Keratinocyte (primary cell): ENCODE measurements at regions not wholly inside any gene's neighbourhood (a gene's known extent, or its start where the extent isn't known, plus 50 kb on each side); places are given as distances from the start of the nearest gene placed in this dataset.
A peak's percentile ranks its signal among the peaks of the same experiment; 100 is the strongest.

ENCODE experiments used
- DNase-seq: peaks from one replicate; pipeline ENCODE4 v3.0.0-alpha.2; 2011; ENCODE audit warnings: low read depth, missing footprints, low spot score
- FAIRE-seq: peaks from 2 replicates; lab custom pipeline; 2011; peaks lifted over from hg19 to GRCh38; lab: Jason Lieb, UNC
- H2AFZ ChIP-seq: 2 replicates; pipeline ENCODE4 v1.6.0; 2012; ENCODE audit warnings: low read length, control low read depth, inconsistent platforms; ENCODE audit not compliant: control insufficient read depth
- H3K27ac ChIP-seq: 2 replicates; pipeline ENCODE4 v1.5.1; 2011; ENCODE audit warnings: low read length; ENCODE audit not compliant: control insufficient read depth, insufficient read depth
- H3K27me3 ChIP-seq: 3 replicates; pipeline ENCODE4 v1.6.0; 2011; ENCODE audit warnings: low read length; ENCODE audit not compliant: control insufficient read depth, insufficient read depth; ENCODE audit errors: extremely low read depth
- H3K36me3 ChIP-seq, 2 experiments: 2 replicates in 1 of 2; 3 replicates in 1 of 2; pipeline ENCODE4 v1.5.1; 2011; ENCODE audit warnings: low read length in 2 of 2, mild to moderate bottlenecking in 1 of 2; ENCODE audit not compliant: control insufficient read depth in 2 of 2, insufficient read depth in 2 of 2; ENCODE audit errors: extremely low read depth in 1 of 2
- H3K4me1 ChIP-seq: 3 replicates; pipeline ENCODE4 v1.5.1; 2011; ENCODE audit warnings: low read length; ENCODE audit not compliant: control insufficient read depth, insufficient read depth; ENCODE audit errors: extremely low read depth
- H3K4me2 ChIP-seq: 3 replicates; pipeline ENCODE4 v1.6.0; 2011; ENCODE audit warnings: low read depth, low read length; ENCODE audit not compliant: control insufficient read depth, insufficient read depth; ENCODE audit errors: extremely low read depth
- H3K4me3 ChIP-seq, 3 experiments: fragments of 200-600 bp in 1 of 3; sonication (generic) in 1 of 3; 2 replicates in 2 of 3; 3 replicates in 1 of 3; pipeline ENCODE4 v1.5.1; 2011 to 2016; ENCODE audit warnings: low read length in 3 of 3, mild to moderate bottlenecking in 3 of 3, control low read depth in 2 of 3, inconsistent platforms in 1 of 3, low read depth in 1 of 3, mixed read lengths in 1 of 3, mixed run types in 1 of 3, moderate library complexity in 1 of 3; ENCODE audit not compliant: control insufficient read depth in 2 of 3, insufficient read depth in 2 of 3; ENCODE audit errors: extremely low read depth in 1 of 3
- H3K79me2 ChIP-seq: 2 replicates; pipeline ENCODE4 v1.6.0; 2012; ENCODE audit warnings: low read length; ENCODE audit not compliant: control insufficient read depth, insufficient read depth
- H3K9ac ChIP-seq: 3 replicates; pipeline ENCODE4 v1.6.0; 2011; ENCODE audit warnings: low read length; ENCODE audit not compliant: control insufficient read depth, insufficient read depth; ENCODE audit errors: extremely low read depth
- H3K9me1 ChIP-seq: 3 replicates; pipeline ENCODE4 v1.6.0; 2011; ENCODE audit warnings: low read length; ENCODE audit not compliant: control insufficient read depth, insufficient read depth; ENCODE audit errors: extremely low read depth
- H3K9me3 ChIP-seq: 2 replicates; pipeline ENCODE4 v1.5.1; 2012; ENCODE audit warnings: low read depth, low read length; ENCODE audit not compliant: control insufficient read depth
- H4K20me1 ChIP-seq: 3 replicates; pipeline ENCODE4 v1.6.0; 2011; ENCODE audit warnings: low read length; ENCODE audit not compliant: control insufficient read depth, insufficient read depth; ENCODE audit errors: extremely low read depth
- EZH2 ChIP-seq: IDR thresholded peaks from one replicate; pipeline ENCODE4 v1.6.1; 2012; ENCODE audit warnings: inconsistent platforms, mild to moderate bottlenecking, low read length, moderate library complexity
- dilution Hi-C: fragments of 300-500 bp; cut with MboI; formaldehyde crosslinking; loops from one replicate; pipeline ENCODE4 v1.7.0; 2020; ENCODE audit warnings: low sequenced_read_pairs; ENCODE audit not compliant: extremely low pct_ligation_motif_present
- TF ChIP-seq, protein P1 (sequence below), 3 experiments: IDR thresholded peaks in 1 of 3; conservative IDR thresholded peaks in 1 of 3; optimal IDR thresholded peaks in 1 of 3; 2 replicates in 2 of 3; 3 replicates in 1 of 3; pipeline versions ENCODE3 to v1.5.1; 2011; ENCODE audit warnings: low read length in 3 of 3, mild to moderate bottlenecking in 3 of 3, moderate library complexity in 2 of 3, control low read depth in 1 of 3, inconsistent platforms in 1 of 3; ENCODE audit not compliant: insufficient read depth in 2 of 3; ENCODE audit errors: extremely low read depth in 1 of 3

DNA sequence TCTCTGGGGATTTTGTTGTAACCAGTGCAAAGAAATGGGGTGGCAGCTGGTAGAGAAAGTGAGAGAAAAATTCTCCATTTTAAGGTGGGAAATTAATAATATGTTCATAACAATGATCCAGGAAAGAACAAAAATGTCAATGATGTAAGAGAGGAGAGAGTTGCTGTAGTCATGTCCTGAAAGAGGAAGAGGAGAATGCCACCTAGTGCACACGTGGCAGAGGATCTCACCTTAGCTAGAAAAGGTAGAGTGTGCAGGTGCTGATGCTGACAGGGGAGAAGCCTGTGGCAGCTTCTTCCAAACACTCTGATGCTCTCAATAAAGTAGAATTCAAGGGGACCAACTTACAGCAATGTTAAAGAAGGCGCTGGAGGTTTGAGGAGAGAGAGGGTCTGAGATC is 282.9 kb upstream of the PKDCC start:
- Histone ChIP-seq H3K4me2 (no peak overlapping the region), H3K27ac (no peak overlapping the region), H2AFZ (no peak overlapping the region), H3K9me1 (no peaks in the 10 kb centered on the region), H3K79me2 (no peaks in the 10 kb centered on the region), H3K9me3 (no peaks in the 10 kb centered on the region), H3K9ac (no peak overlapping the region), H4K20me1 (no peaks in the 10 kb centered on the region), H3K4me1 (no peaks in the 10 kb centered on the region), H3K4me3 (no peak overlapping the region), H3K36me3 (no peaks in the 10 kb centered on the region), H3K27me3 (no peaks in the 10 kb centered on the region)
- FAIRE-seq (no peak), DNase-seq (no peak)
- dilution Hi-C loops, result no loop called here
- TF ChIP-seq, protein P1, sequence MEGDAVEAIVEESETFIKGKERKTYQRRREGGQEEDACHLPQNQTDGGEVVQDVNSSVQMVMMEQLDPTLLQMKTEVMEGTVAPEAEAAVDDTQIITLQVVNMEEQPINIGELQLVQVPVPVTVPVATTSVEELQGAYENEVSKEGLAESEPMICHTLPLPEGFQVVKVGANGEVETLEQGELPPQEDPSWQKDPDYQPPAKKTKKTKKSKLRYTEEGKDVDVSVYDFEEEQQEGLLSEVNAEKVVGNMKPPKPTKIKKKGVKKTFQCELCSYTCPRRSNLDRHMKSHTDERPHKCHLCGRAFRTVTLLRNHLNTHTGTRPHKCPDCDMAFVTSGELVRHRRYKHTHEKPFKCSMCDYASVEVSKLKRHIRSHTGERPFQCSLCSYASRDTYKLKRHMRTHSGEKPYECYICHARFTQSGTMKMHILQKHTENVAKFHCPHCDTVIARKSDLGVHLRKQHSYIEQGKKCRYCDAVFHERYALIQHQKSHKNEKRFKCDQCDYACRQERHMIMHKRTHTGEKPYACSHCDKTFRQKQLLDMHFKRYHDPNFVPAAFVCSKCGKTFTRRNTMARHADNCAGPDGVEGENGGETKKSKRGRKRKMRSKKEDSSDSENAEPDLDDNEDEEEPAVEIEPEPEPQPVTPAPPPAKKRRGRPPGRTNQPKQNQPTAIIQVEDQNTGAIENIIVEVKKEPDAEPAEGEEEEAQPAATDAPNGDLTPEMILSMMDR (optimal IDR thresholded peaks at IDR 0.05 in 1 of 3, IDR thresholded peaks at IDR 0.05 in 1 of 3, conservative IDR thresholded peaks at IDR 0.05 in 1 of 3; ENCODE audit: extremely low read depth in 1 of 3, insufficient read depth in 2 of 3, low read length in 3 of 3), result peak; percentile 16 to 67 (median 34)
- TF ChIP-seq EZH2, result no peak

DNA sequence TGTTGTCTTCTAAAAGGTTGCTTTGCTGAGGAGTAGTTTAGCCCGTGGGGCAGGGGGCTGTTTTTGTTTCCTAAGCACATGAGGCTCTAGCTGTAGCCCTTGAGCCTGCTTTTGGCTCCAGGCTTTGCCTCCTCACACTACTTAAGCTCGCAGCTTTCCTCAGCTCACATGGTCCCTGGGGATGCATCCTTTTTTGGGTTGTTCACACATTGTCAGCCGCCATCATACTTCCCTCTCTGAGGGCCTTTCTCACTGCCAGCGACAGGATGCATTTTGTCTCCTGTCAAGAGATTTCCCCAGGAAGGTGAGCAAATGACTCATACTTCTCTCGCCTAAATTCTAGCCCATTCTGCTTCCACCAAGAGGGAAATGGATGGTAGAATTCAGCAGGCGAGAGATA is 279.5 kb upstream of the PKDCC start:
- TF ChIP-seq EZH2, result no peak
- TF ChIP-seq, protein P1 (optimal IDR thresholded peaks at IDR 0.05 in 1 of 3, IDR thresholded peaks at IDR 0.05 in 1 of 3, conservative IDR thresholded peaks at IDR 0.05 in 1 of 3; ENCODE audit: extremely low read depth in 1 of 3, insufficient read depth in 2 of 3, low read length in 3 of 3), result no peak
- Histone ChIP-seq H3K9me1 (no peaks in the 10 kb centered on the region), H3K9ac (no peak overlapping the region), H4K20me1 (no peaks in the 10 kb centered on the region), H3K27ac (no peak overlapping the region), H3K36me3 (no peaks in the 10 kb centered on the region), H3K4me1 (no peaks in the 10 kb centered on the region), H2AFZ (no peak overlapping the region), H3K4me3 (no peak overlapping the region), H3K27me3 (no peaks in the 10 kb centered on the region), H3K4me2 (no peak overlapping the region), H3K9me3 (no peaks in the 10 kb centered on the region), H3K79me2 (no peaks in the 10 kb centered on the region)
- FAIRE-seq, result no peak
- DNase-seq, result no peak
- dilution Hi-C loops, result no loop called here
